ENCODE measurements at regions not wholly inside any gene's neighbourhood (a gene's known extent, or its start where the extent isn't known, plus 50 kb on each side); places are given as distances from the start of the nearest gene placed in this dataset.

DNA sequence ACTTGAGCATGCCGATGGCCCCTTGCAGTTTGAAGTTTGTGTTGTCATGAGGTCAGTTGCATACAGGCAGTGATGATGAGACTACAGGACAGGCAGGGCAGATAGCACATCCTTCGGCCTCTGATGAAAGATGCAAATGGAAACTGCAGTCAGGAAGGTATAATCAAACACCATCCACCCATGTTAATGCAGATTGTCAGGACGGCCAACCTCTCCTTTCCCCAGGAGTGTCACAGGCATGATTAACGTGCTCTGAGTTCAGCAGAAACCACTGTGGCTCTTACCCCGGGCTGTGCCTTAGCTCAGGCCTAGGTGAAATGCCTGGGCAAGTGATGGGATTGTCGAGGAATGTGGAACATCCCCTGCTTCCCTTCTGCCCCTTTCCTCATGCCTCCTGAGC, 893.5 kb upstream of the RBFOX1 start:
- in situ Hi-C loops (cut with HindIII; ENCODE audit: low sequenced_read_pairs): no loop called here
- DNase-seq (ENCODE audit: low spot score): no peak

GRCh38 chr16:6428861-6429260, 903.8 kb upstream of the RBFOX1 start:
- in situ Hi-C loops (cut with HindIII; ENCODE audit: low sequenced_read_pairs): no loop called here
- no peak for DNase-seq (ENCODE audit: low spot score)

- in situ Hi-C loops (cut with HindIII; ENCODE audit: low sequenced_read_pairs): no loop called here
- DNase-seq (ENCODE audit: low spot score): no peak
Observed at GRCh38 chr16:6427621-6428020, 905.0 kb upstream of the RBFOX1 start.

GRCh38 chr16:6407596-6407995, 925.0 kb upstream of the RBFOX1 start:
- in situ Hi-C loops (cut with HindIII; ENCODE audit: low sequenced_read_pairs): no loop called here
- DNase-seq (ENCODE audit: low spot score): no peak

- in situ Hi-C loops (cut with HindIII; ENCODE audit: low sequenced_read_pairs): no loop called here
- no peak for DNase-seq (ENCODE audit: low spot score)
Observed at GRCh38 chr16:6406028-6406427, 926.6 kb upstream of the RBFOX1 start.

DNA sequence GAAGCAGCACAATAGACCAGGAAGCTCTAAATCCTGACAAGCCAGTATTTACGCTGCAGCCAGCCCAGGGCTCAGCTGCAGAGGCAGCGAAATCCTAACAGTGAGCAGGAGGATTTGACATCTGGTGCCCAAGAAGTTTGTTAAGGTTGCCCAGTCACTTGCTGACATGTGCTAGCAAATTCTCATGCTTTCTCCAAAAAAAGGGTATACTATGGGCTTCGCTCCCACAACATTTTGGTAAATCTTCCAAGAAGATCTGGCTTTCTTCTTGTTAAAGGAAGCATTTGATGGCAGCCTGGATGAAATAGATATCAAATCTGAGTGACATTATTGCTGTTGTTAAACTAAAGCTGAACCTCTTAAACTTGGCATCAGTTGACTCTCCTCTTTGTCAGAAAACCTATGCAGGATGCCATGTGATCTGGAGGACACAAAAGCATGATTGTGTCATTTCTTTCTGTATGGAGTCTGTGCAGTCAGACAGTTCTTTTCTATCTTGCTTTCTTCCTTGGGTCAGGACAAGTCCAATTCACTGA, 949.7 kb upstream of the RBFOX1 start:
- in situ Hi-C loops (cut with HindIII; ENCODE audit: low sequenced_read_pairs): no loop called here
- no peak for DNase-seq (ENCODE audit: low spot score)

- in situ Hi-C loops (cut with HindIII; ENCODE audit: low sequenced_read_pairs): no loop called here
- DNase-seq (ENCODE audit: low spot score): no peak
Observed at GRCh38 chr16:6381896-6382295, 950.7 kb upstream of the RBFOX1 start.

- DNase-seq (ENCODE audit: low spot score): no peak
- in situ Hi-C loops (cut with HindIII; ENCODE audit: low sequenced_read_pairs): no loop called here
Observed at GRCh38 chr16:6377956-6378355, 954.7 kb upstream of the RBFOX1 start.

- in situ Hi-C loops (cut with HindIII; ENCODE audit: low sequenced_read_pairs): no loop called here
- peak; percentile 49 for DNase-seq (ENCODE audit: low spot score)
Observed at GRCh38 chr16:6375465-6376075, 957.1 kb upstream of the RBFOX1 start.

DNA sequence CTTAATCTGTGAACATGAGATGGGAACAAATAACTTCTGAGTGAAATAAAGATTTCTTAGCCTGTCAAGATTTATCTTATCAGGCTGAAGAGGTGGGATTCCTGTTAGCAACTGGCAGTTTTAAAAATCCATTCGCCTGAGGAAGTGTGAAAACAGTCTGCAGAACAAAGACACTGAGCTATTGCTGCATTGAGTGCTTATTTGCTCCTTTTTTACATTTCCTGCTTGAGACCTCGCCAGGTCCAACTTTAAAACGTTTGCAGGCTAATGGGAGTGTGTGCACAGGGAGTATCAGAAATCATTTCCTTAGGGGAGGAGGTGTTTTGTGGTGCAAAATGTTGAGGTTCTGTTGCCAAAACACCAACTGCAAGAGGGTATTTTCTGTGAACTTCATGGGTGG, 957.8 kb upstream of the RBFOX1 start:
- in situ Hi-C loops (cut with HindIII; ENCODE audit: low sequenced_read_pairs): no loop called here
- no peak for DNase-seq (ENCODE audit: low spot score)

- in situ Hi-C loops (cut with HindIII; ENCODE audit: low sequenced_read_pairs): no loop called here
Observed at GRCh38 chr16:6364846-6365245, 967.8 kb upstream of the RBFOX1 start.

DNA sequence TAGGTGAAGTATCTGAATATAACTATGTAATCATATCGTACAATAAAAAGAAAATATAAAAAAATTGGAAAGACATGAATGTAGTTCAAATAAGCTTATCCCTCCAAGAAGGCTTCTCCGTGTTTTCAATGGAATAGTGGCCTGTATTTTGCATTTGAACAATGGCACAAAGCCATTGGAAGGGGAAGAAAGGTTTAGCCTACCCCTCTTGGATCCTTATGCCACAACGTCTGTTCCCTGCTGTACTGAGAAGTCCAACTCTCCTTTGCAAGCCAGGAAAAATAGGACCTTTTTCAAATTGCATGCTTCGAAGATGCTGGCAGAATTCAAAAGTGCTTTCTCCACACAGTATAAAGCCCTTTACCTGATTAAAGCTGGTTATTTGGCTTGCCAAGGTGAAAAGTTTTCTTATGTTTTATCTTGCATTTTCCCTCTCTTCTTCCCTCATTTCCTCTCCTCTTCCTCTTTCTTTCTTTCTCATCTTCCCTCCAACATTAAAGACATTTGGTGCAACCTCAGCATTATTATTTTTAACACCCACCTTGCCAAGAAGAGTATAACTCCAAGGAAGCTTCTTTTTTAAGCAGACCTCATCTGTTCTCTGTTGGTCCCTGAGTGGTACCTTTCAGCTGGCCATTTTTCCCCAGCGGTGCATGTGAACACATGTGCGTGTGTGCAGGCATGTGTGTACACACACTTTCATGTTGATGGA, 968.6 kb upstream of the RBFOX1 start:
- in situ Hi-C loops (cut with HindIII; ENCODE audit: low sequenced_read_pairs): no loop called here
- peak; percentile 96 for DNase-seq (ENCODE audit: low spot score)

More at GRCh38 chr16:6364846-6365245, 967.8 kb upstream of the RBFOX1 start:
- DNase-seq (ENCODE audit: low spot score): no peak

DNA sequence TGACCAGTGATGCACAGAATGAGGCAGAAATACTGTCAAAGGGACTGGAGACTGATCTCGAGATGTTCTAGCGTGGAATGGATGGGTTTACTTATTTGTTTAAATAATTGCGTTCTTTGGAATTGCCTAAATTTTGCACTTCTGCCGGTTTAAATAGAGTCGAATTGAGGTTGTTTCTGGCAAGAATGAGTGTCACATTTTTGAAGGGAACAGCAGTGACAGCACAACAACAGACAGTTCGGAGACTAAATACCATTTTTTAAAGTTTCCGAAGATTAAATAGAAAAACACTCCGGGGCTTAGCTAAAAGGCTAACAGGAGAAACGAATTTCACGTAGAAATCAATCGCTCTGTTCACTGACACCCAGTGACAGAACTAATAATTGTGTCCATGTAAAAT, 969.2 kb upstream of the RBFOX1 start:
- in situ Hi-C loops (cut with HindIII; ENCODE audit: low sequenced_read_pairs): no loop called here
- DNase-seq (ENCODE audit: low spot score): no peak

- in situ Hi-C loops (cut with HindIII; ENCODE audit: low sequenced_read_pairs): no loop called here
Observed at GRCh38 chr16:6362321-6362720, 970.3 kb upstream of the RBFOX1 start.

DNA sequence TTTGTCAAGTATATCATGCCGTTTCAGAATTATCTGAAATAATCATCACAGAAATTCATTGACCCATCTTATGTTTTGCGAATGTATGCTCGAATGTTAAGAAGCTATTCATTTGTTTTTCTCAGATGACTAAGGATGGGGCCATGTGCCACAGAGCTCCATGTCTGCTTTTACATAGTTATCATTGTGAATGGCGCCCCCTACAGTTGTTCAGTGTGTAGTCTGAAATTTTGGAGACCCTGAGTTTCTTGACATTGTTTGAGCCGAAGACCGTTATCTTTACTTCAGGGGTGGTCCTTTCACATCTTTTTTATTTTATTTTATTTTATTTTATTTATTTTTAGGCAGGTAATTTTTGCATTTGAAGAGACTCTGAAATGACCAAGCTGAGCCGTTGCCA, 972.0 kb upstream of the RBFOX1 start:
- DNase-seq (ENCODE audit: low spot score): no peak
- in situ Hi-C loops (cut with HindIII; ENCODE audit: low sequenced_read_pairs): no loop called here

More at GRCh38 chr16:6362321-6362720, 970.3 kb upstream of the RBFOX1 start:
- DNase-seq (ENCODE audit: low spot score): peak; percentile 88

- in situ Hi-C loops (cut with HindIII; ENCODE audit: low sequenced_read_pairs): no loop called here
- peak; percentile 78 for DNase-seq (ENCODE audit: low spot score)
Observed at GRCh38 chr16:6356911-6357310, 975.7 kb upstream of the RBFOX1 start.

GRCh38 chr16:6349725-6350124, 982.9 kb upstream of the RBFOX1 start:
- in situ Hi-C loops (cut with HindIII; ENCODE audit: low sequenced_read_pairs): no loop called here
- DNase-seq (ENCODE audit: low spot score): no peak

DNA sequence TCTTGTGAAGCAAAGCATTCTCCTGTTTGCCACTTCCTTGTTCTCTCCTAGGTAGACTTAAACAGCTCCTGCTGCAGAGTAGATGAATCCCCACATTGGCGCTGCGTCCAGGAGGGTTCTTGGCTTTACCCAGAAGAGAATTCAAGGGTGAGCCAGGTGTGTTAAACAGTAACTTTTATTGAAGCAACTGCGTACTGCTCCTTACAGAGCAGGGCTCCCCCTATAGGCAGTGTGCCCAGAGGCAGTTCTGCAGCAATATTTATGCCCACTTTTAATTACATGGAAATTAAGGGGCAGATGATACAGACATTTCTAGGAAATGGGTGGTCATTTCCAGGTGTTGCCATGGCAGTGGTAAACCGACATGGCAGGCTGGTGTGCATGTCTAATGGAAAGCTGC, 987.6 kb upstream of the RBFOX1 start:
- DNase-seq (ENCODE audit: low spot score): no peak
- in situ Hi-C loops (cut with HindIII; ENCODE audit: low sequenced_read_pairs): no loop called here

DNA sequence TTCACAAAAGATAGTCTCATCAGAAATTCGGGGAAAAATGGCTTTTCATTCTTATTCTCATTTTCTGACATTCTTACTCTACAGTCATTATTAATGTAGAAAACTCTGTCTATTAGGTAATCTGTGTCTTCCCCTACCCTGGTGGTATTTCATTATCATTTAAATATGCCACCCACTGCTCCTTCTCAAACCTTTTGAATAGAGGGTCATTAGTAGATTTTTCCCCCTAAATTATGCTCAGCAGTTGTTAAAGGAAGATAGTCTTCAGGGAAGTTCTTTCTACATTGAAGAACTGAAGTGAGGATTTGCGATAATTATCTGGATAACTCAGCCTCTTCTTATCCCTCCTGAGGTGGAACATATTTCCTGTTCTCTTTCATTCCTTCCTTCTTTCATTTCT, 989.5 kb upstream of the RBFOX1 start:
- in situ Hi-C loops (cut with HindIII; ENCODE audit: low sequenced_read_pairs): no loop called here
- no peak for DNase-seq (ENCODE audit: low spot score)

- in situ Hi-C loops (cut with HindIII; ENCODE audit: low sequenced_read_pairs): no loop called here
Observed at GRCh38 chr16:6341981-6342380, 990.7 kb upstream of the RBFOX1 start.

GRCh38 chr16:6335072-6335471, 997.6 kb upstream of the RBFOX1 start:
- no peak for DNase-seq (ENCODE audit: low spot score)

More at GRCh38 chr16:6341981-6342380, 990.7 kb upstream of the RBFOX1 start:
- DNase-seq (ENCODE audit: low spot score): no peak

More at GRCh38 chr16:6335072-6335471, 997.6 kb upstream of the RBFOX1 start:
- in situ Hi-C loops (cut with HindIII; ENCODE audit: low sequenced_read_pairs): no loop called here

Measured in G401 (cell line).